ENCODE measurements at regions not wholly inside any gene's neighbourhood (a gene's known extent, or its start where the extent isn't known, plus 50 kb on each side); places are given as distances from the start of the nearest gene placed in this dataset.

- no peak for DNase-seq (ENCODE audit: low read depth)
Observed at GRCh38 chr15:37701230-37701629, 233.2 kb upstream of the TMCO5A start.

GRCh38 chr15:37709669-37710068 lies 224.8 kb upstream of the TMCO5A start:
- DNase-seq (ENCODE audit: low read depth) = no peak

- no peak for DNase-seq (ENCODE audit: low read depth)
Observed at GRCh38 chr15:37715101-37715500, 219.3 kb upstream of the TMCO5A start.

GRCh38 chr15:37720267-37720666 lies 214.2 kb upstream of the TMCO5A start:
- no peak for DNase-seq (ENCODE audit: low read depth)

- no peak for DNase-seq (ENCODE audit: low read depth)
Observed at GRCh38 chr15:37731146-37731746, 203.2 kb upstream of the TMCO5A start.

- DNase-seq (ENCODE audit: low read depth) = no peak
Observed at GRCh38 chr15:37733628-37734027, 200.8 kb upstream of the TMCO5A start.

- no peak for DNase-seq (ENCODE audit: low read depth)
Observed at GRCh38 chr15:37740623-37741141, 193.8 kb upstream of the TMCO5A start.

- no peak for DNase-seq (ENCODE audit: low read depth)
Observed at GRCh38 chr15:37743826-37744225, 190.6 kb upstream of the TMCO5A start.

- DNase-seq (ENCODE audit: low read depth) = no peak
Observed at GRCh38 chr15:37744521-37744920, 189.9 kb upstream of the TMCO5A start.

GRCh38 chr15:37751401-37751800 lies 183.0 kb upstream of the TMCO5A start:
- no peak for DNase-seq (ENCODE audit: low read depth)

GRCh38 chr15:37756407-37756806 lies 178.0 kb upstream of the TMCO5A start:
- no peak for DNase-seq (ENCODE audit: low read depth)

- no peak for DNase-seq (ENCODE audit: low read depth)
Observed at GRCh38 chr15:37758412-37758811, 176.0 kb upstream of the TMCO5A start.

- DNase-seq (ENCODE audit: low read depth) = peak; percentile 58
Observed at GRCh38 chr15:37764733-37765191, 169.7 kb upstream of the TMCO5A start.

- no peak for DNase-seq (ENCODE audit: low read depth)
Observed at GRCh38 chr15:37765786-37766185, 168.7 kb upstream of the TMCO5A start.

- no peak for DNase-seq (ENCODE audit: low read depth)
Observed at GRCh38 chr15:37767841-37768455, 166.5 kb upstream of the TMCO5A start.

GRCh38 chr15:37771465-37771864 lies 163.0 kb upstream of the TMCO5A start:
- peak; percentile 53 for DNase-seq (ENCODE audit: low read depth)

- DNase-seq (ENCODE audit: low read depth) = peak; percentile 73
Observed at GRCh38 chr15:37773111-37773860, 161.2 kb upstream of the TMCO5A start.

GRCh38 chr15:37774961-37775360 lies 159.5 kb upstream of the TMCO5A start:
- DNase-seq (ENCODE audit: low read depth) = no peak

GRCh38 chr15:37777006-37777405 lies 157.4 kb upstream of the TMCO5A start:
- no peak for DNase-seq (ENCODE audit: low read depth)

GRCh38 chr15:37783290-37783689 lies 151.2 kb upstream of the TMCO5A start:
- no peak for DNase-seq (ENCODE audit: low read depth)

- no peak for DNase-seq (ENCODE audit: low read depth)
Observed at GRCh38 chr15:37788330-37788729, 146.1 kb upstream of the TMCO5A start.

GRCh38 chr15:37788767-37789396 lies 145.6 kb upstream of the TMCO5A start:
- DNase-seq (ENCODE audit: low read depth) = no peak

- DNase-seq (ENCODE audit: low read depth) = no peak
Observed at GRCh38 chr15:37789397-37789786, 145.0 kb upstream of the TMCO5A start.

All from HS-5 (cell line).